Endothelial cell of umbilical vein (primary cell): ENCODE measurements at regions not wholly inside any gene's neighbourhood (a gene's known extent, or its start where the extent isn't known, plus 50 kb on each side); places are given as distances from the start of the nearest gene placed in this dataset.

Experiments
- BruUV-seq: library from RNA; stranded (reverse); fragments of 400-500 nt; replicated peaks from 2 replicates; lab custom pipeline; 2021; lab: Mats Ljungman, UMichigan
- CTCF ChIA-PET: fragments of 300-600, 350-600 bp; sonication (Branson Sonifier 250); formaldehyde crosslinking; loops from one replicate; lab custom pipeline; 2021; ENCODE audit warnings: antibody characterized with exemption, inconsistent platforms; lab: Charles Lee
- POLR2A ChIA-PET: fragments of 300-600, 350-600 bp; sonication (Branson Sonifier 250); formaldehyde crosslinking; loops from one replicate; lab custom pipeline; 2021; ENCODE audit warnings: antibody characterized with exemption, inconsistent platforms; lab: Charles Lee
- DNase-seq: peaks from one replicate; pipeline ENCODE4 v3.0.0-alpha.2; 2011; ENCODE audit warnings: low read depth, low spot score
- FAIRE-seq: peaks from 2 replicates; lab custom pipeline; 2011; peaks lifted over from hg19 to GRCh38; lab: Jason Lieb, UNC
- H2AFZ ChIP-seq: 2 replicates; pipeline ENCODE4 v1.6.0; 2012; ENCODE audit warnings: low read depth, low read length, control low read depth, inconsistent platforms
- H3K27ac ChIP-seq: 2 replicates; pipeline ENCODE4 v1.5.1; 2011; ENCODE audit warnings: low read depth, mild to moderate bottlenecking, control low read depth, low read length, moderate library complexity; ENCODE audit not compliant: insufficient read depth
- H3K27me3 ChIP-seq, 2 experiments: 2 replicates each; pipeline versions ENCODE4 v1.6.0 to v1.6.1; 2011; ENCODE audit warnings: low read length in 2 of 2, mixed read lengths in 1 of 2; ENCODE audit not compliant: control insufficient read depth in 2 of 2, insufficient read depth in 2 of 2
- H3K36me3 ChIP-seq, 2 experiments: 2 replicates in 1 of 2; 3 replicates in 1 of 2; pipeline ENCODE4 v1.5.1; 2011; ENCODE audit warnings: low read length in 2 of 2, mild to moderate bottlenecking in 1 of 2, moderate library complexity in 1 of 2; ENCODE audit not compliant: control insufficient read depth in 2 of 2, insufficient read depth in 2 of 2; ENCODE audit errors: extremely low read depth in 1 of 2
- H3K4me1 ChIP-seq: 3 replicates; pipeline ENCODE4 v1.5.1; 2011; ENCODE audit warnings: mild to moderate bottlenecking, low read length; ENCODE audit not compliant: control insufficient read depth, insufficient read depth; ENCODE audit errors: extremely low read depth
- H3K4me2 ChIP-seq: 2 replicates; pipeline ENCODE4 v1.6.1; 2011; ENCODE audit warnings: low read length, control low read depth, mixed read lengths; ENCODE audit not compliant: insufficient read depth
- H3K4me3 ChIP-seq, 3 experiments: fragments of 200-600 bp in 1 of 3; sonication (generic), shearing (Covaris generic) in 1 of 3; replicated peaks in 1 of 3; 2 replicates each; pipeline ENCODE4 v1.5.1; 2011 to 2016; ENCODE audit warnings: control low read depth in 3 of 3, low read length in 3 of 3, mild to moderate bottlenecking in 2 of 3, inconsistent platforms in 1 of 3, low read depth in 1 of 3, moderate library complexity in 1 of 3; ENCODE audit not compliant: insufficient read depth in 1 of 3
- H3K79me2 ChIP-seq: 2 replicates; pipeline ENCODE4 v1.6.0; 2012; ENCODE audit warnings: low read length, inconsistent platforms; ENCODE audit not compliant: control insufficient read depth, insufficient read depth
- H3K9ac ChIP-seq: replicated peaks from 2 replicates; pipeline ENCODE3; 2011; ENCODE audit warnings: low read length, control low read depth; ENCODE audit not compliant: insufficient read depth; ENCODE audit errors: extremely low read depth
- H3K9me1 ChIP-seq: replicated peaks from 3 replicates; pipeline ENCODE4 v1.6.0; 2011; ENCODE audit warnings: mild to moderate bottlenecking, low read length; ENCODE audit not compliant: control insufficient read depth, insufficient read depth; ENCODE audit errors: extremely low read depth
- H3K9me3 ChIP-seq: replicated peaks from 2 replicates; pipeline ENCODE4 v1.5.1; 2012; ENCODE audit warnings: low read length, inconsistent platforms; ENCODE audit not compliant: control insufficient read depth, insufficient read depth
- H4K20me1 ChIP-seq: replicated peaks from 2 replicates; pipeline ENCODE3; 2011; ENCODE audit warnings: mild to moderate bottlenecking, low read length; ENCODE audit not compliant: control insufficient read depth, insufficient read depth; ENCODE audit errors: extremely low read depth
- CTCF ChIP-seq, 2 donors: IDR thresholded peaks; 1 replicate in 1 of 2; 2 replicates in 1 of 2; pipeline ENCODE4 v1.5.1; 2011; ENCODE audit warnings: low read length in 2 of 2, mild to moderate bottlenecking in 2 of 2, moderate library complexity in 2 of 2, control low read depth in 1 of 2, inconsistent platforms in 1 of 2, low read depth in 1 of 2; ENCODE audit not compliant: insufficient read depth in 1 of 2; ENCODE audit errors: extremely low read depth in 1 of 2
- EZH2 ChIP-seq: IDR thresholded peaks from 2 replicates; pipeline ENCODE4 v1.6.1; 2012; ENCODE audit warnings: borderline replicate concordance, low read depth, mild to moderate bottlenecking, moderate library complexity, low read length, inconsistent platforms; ENCODE audit not compliant: severe bottlenecking
- FOS ChIP-seq: IDR thresholded peaks from 2 replicates; pipeline ENCODE4 v1.6.1; 2011; ENCODE audit warnings: mild to moderate bottlenecking, low read length, moderate library complexity, borderline replicate concordance; ENCODE audit not compliant: insufficient read depth
- GATA2 ChIP-seq: IDR thresholded peaks from 2 replicates; pipeline ENCODE4 v1.7.0; 2011; ENCODE audit warnings: low read depth, mild to moderate bottlenecking, moderate library complexity, mixed read lengths, low read length; ENCODE audit not compliant: insufficient read length, insufficient read depth
- JUN ChIP-seq: IDR thresholded peaks from 2 replicates; pipeline ENCODE4 v1.6.1; 2011; ENCODE audit warnings: borderline replicate concordance, low read depth; ENCODE audit not compliant: insufficient read length, insufficient read depth
- MAX ChIP-seq: IDR thresholded peaks from 2 replicates; pipeline ENCODE4 v1.6.1; 2011; ENCODE audit not compliant: insufficient read depth, insufficient read length
- MYC ChIP-seq: IDR thresholded peaks from one replicate; pipeline ENCODE4 v1.6.1; 2011; ENCODE audit warnings: mild to moderate bottlenecking, low read depth, low read length
- POLR2A ChIP-seq: IDR thresholded peaks from 2 replicates; pipeline ENCODE4 v1.6.1; 2012; ENCODE audit warnings: low read depth, mild to moderate bottlenecking, control low read depth, low read length
- POLR2AphosphoS5 ChIP-seq: IDR thresholded peaks from 2 replicates; pipeline ENCODE4 v1.6.1; 2012; ENCODE audit warnings: low read depth, mild to moderate bottlenecking, control low read depth, low read length, moderate library complexity; ENCODE audit not compliant: insufficient read depth
- dilution Hi-C: fragments of 300-500 bp; cut with MboI; formaldehyde crosslinking; loops from one replicate; pipeline ENCODE4 v1.15.0; 2019; ENCODE audit warnings: low sequenced_read_pairs; ENCODE audit not compliant: extremely low pct_ligation_motif_present
- intact Hi-C: fragments of 100-400 bp; cut with micrococcal nuclease; formaldehyde crosslinking; loops from one replicate; pipeline ENCODE4 v1.10.0; 2022

- dilution Hi-C loops (no loop called here), intact Hi-C loops (no loop called here)
- H3K27ac ChIP-seq = no peak overlapping the region
- DNase-seq = no peak
- CTCF ChIA-PET = no interaction called here
- no peaks in the 10 kb centered on the region for H3K9me3 ChIP-seq
- BruUV-seq = no TSS peak
- peaks cover 0 to 2% of the 10 kb centered on the region in 2 experiments for H3K27me3 ChIP-seq
- H3K79me2 ChIP-seq = no peaks in the 10 kb centered on the region
- no peak for TF ChIP-seq MAX
- no peak for TF ChIP-seq CTCF (IDR thresholded peaks at IDR 0.05; ENCODE audit: extremely low read depth in 1 of 2, insufficient read depth in 1 of 2, low read depth in 1 of 2, low read length in 2 of 2)
- TF ChIP-seq MYC = no peak
- TF ChIP-seq JUN = no peak
- no peak for TF ChIP-seq GATA2
- no peak for TF ChIP-seq POLR2AphosphoS5
- no peak for TF ChIP-seq EZH2
- TF ChIP-seq FOS = no peak
- TF ChIP-seq POLR2A = no peak
- FAIRE-seq = no peak
- no peak overlapping the region for H3K4me3 ChIP-seq
- no peak overlapping the region for H2AFZ ChIP-seq
- POLR2A ChIA-PET = no interaction called here
- no peaks in the 10 kb centered on the region for H3K36me3 ChIP-seq
- no peaks in the 10 kb centered on the region for H3K4me1 ChIP-seq
- no peaks in the 10 kb centered on the region for H4K20me1 ChIP-seq
- no peak overlapping the region for H3K9ac ChIP-seq
- no peak overlapping the region for H3K4me2 ChIP-seq
- no peaks in the 10 kb centered on the region for H3K9me1 ChIP-seq
Observed at GRCh38 chr4:151911970-151912369, 151.2 kb upstream of the GATB start.
